Activated naive CD4-positive, alpha-beta T cell treated with anti-CD3 and anti-CD28 coated beads for 36 hours (primary cell): ENCODE measurements at regions not wholly inside any gene's neighbourhood (a gene's known extent, or its start where the extent isn't known, plus 50 kb on each side); places are given as distances from the start of the nearest gene placed in this dataset.

Experiments used
- CTCF ChIA-PET: fragments of 350-600 bp; sonication (Branson Sonifier 250); formaldehyde crosslinking; loops from one replicate; lab custom pipeline; 2021; ENCODE audit warnings: antibody characterized with exemption; lab: Charles Lee
- DNase-seq: peaks from one replicate; pipeline ENCODE4 v3.0.0-alpha.2; 2020
- H3K27ac Mint-ChIP-seq: one replicate; pipeline ENCODE4 v1.8.0; 2021; ENCODE audit warnings: mild to moderate bottlenecking, mixed read lengths
- H3K27me3 Mint-ChIP-seq: one replicate; pipeline ENCODE4 v1.8.0; 2021; ENCODE audit warnings: low read depth, mixed read lengths
- H3K36me3 Mint-ChIP-seq: one replicate; pipeline ENCODE4 v1.8.0; 2021; ENCODE audit warnings: low read depth, mixed read lengths
- H3K4me1 Mint-ChIP-seq: one replicate; pipeline ENCODE4 v1.8.0; 2021; ENCODE audit warnings: low read depth, mixed read lengths
- H3K4me3 Mint-ChIP-seq: one replicate; pipeline ENCODE4 v1.8.0; 2021; ENCODE audit warnings: mild to moderate bottlenecking, moderate library complexity, mixed read lengths
- H3K9me3 Mint-ChIP-seq: one replicate; pipeline ENCODE4 v1.8.0; 2021; ENCODE audit warnings: mixed read lengths
- intact Hi-C: fragments of 100-400 bp; cut with micrococcal nuclease; formaldehyde crosslinking; loops from one replicate; pipeline ENCODE4 v1.15.1; 2023

GRCh38 chr12:72777806-72778205 is 505.6 kb downstream of the TRHDE start:
- DNase-seq: no peak
- Mint-ChIP-seq H3K9me3 (no peaks in the 10 kb centered on the region), H3K4me3 (no peak overlapping the region), H3K27ac (no peak overlapping the region), H3K27me3 (no peaks in the 10 kb centered on the region), H3K36me3 (no peaks in the 10 kb centered on the region), H3K4me1 (no peaks in the 10 kb centered on the region)
- intact Hi-C loops: no loop called here
- CTCF ChIA-PET: no interaction called here

- H3K4me3 Mint-ChIP-seq: no peak overlapping the region
- H3K9me3 Mint-ChIP-seq: peaks cover 8% of the 10 kb centered on the region
- H3K27me3 Mint-ChIP-seq: no peaks in the 10 kb centered on the region
- H3K27ac Mint-ChIP-seq: no peak overlapping the region
- CTCF ChIA-PET: no interaction called here
- intact Hi-C loops: no loop called here
- no peaks in the 10 kb centered on the region for H3K36me3 Mint-ChIP-seq
- H3K4me1 Mint-ChIP-seq: no peaks in the 10 kb centered on the region
- no peak for DNase-seq
These were observed 518.1 kb downstream of the TRHDE start for GRCh38 chr12:72790273-72790672.

- CTCF ChIA-PET: no interaction called here
- Mint-ChIP-seq H3K27ac (no peak overlapping the region), H3K27me3 (no peaks in the 10 kb centered on the region), H3K36me3 (no peaks in the 10 kb centered on the region), H3K9me3 (peaks cover 15% of the 10 kb centered on the region), H3K4me1 (no peaks in the 10 kb centered on the region), H3K4me3 (no peak overlapping the region)
- no peak for DNase-seq
- intact Hi-C loops: no loop called here
These were observed 520.7 kb downstream of the TRHDE start for GRCh38 chr12:72792889-72793288.

- CTCF ChIA-PET: no interaction called here
- no peak for DNase-seq
- Mint-ChIP-seq H3K27ac (no peak overlapping the region), H3K9me3 (peaks cover 16% of the 10 kb centered on the region), H3K4me1 (no peaks in the 10 kb centered on the region), H3K36me3 (no peaks in the 10 kb centered on the region), H3K4me3 (no peak overlapping the region), H3K27me3 (no peaks in the 10 kb centered on the region)
- intact Hi-C loops: no loop called here
These were observed 521.6 kb downstream of the TRHDE start for GRCh38 chr12:72793796-72794195.

- Mint-ChIP-seq H3K36me3 (no peaks in the 10 kb centered on the region), H3K4me3 (no peak overlapping the region), H3K27me3 (no peaks in the 10 kb centered on the region), H3K4me1 (no peaks in the 10 kb centered on the region), H3K27ac (no peak overlapping the region), H3K9me3 (peaks cover 18% of the 10 kb centered on the region)
- DNase-seq: no peak
- intact Hi-C loops: no loop called here
- CTCF ChIA-PET: no interaction called here
These were observed 543.3 kb downstream of the TRHDE start for GRCh38 chr12:72815421-72815820.

- H3K4me3 Mint-ChIP-seq: no peak overlapping the region
- no peaks in the 10 kb centered on the region for H3K27me3 Mint-ChIP-seq
These were observed 556.6 kb downstream of the TRHDE start for GRCh38 chr12:72828662-72829324.

GRCh38 chr12:72829838-72830237 is 557.7 kb downstream of the TRHDE start:
- intact Hi-C loops: no loop called here
- H3K36me3 Mint-ChIP-seq: no peaks in the 10 kb centered on the region
- no peaks in the 10 kb centered on the region for H3K9me3 Mint-ChIP-seq
- no peaks in the 10 kb centered on the region for H3K4me1 Mint-ChIP-seq
- H3K27me3 Mint-ChIP-seq: no peaks in the 10 kb centered on the region
- CTCF ChIA-PET: no interaction called here
- no peak overlapping the region for H3K27ac Mint-ChIP-seq
- no peak overlapping the region for H3K4me3 Mint-ChIP-seq
- no peak for DNase-seq

More at GRCh38 chr12:72828662-72829324, 556.6 kb downstream of the TRHDE start:
- H3K4me1 Mint-ChIP-seq: no peaks in the 10 kb centered on the region
- H3K36me3 Mint-ChIP-seq: no peaks in the 10 kb centered on the region
- no peak overlapping the region for H3K27ac Mint-ChIP-seq
- no peak for DNase-seq
- intact Hi-C loops: no loop called here
- no peaks in the 10 kb centered on the region for H3K9me3 Mint-ChIP-seq
- CTCF ChIA-PET: interaction anchor here (0.6 kb wide), 1 partner anchor 258 kb away, joined by 7 read pairs; no protein-coding TSS in a partner anchor

- CTCF ChIA-PET: no interaction called here
- no peak for DNase-seq
- intact Hi-C loops: no loop called here
- no peak overlapping the region for H3K27ac Mint-ChIP-seq
- no peaks in the 10 kb centered on the region for H3K36me3 Mint-ChIP-seq
- no peaks in the 10 kb centered on the region for H3K27me3 Mint-ChIP-seq
- H3K9me3 Mint-ChIP-seq: peaks cover 2% of the 10 kb centered on the region
- no peaks in the 10 kb centered on the region for H3K4me1 Mint-ChIP-seq
- H3K4me3 Mint-ChIP-seq: no peak overlapping the region
These were observed 559.9 kb downstream of the TRHDE start for GRCh38 chr12:72832024-72832423.

- no peak overlapping the region for H3K27ac Mint-ChIP-seq
- no peak overlapping the region for H3K4me3 Mint-ChIP-seq
- CTCF ChIA-PET: no interaction called here
These were observed 564.0 kb downstream of the TRHDE start for GRCh38 chr12:72836194-72836593.

GRCh38 chr12:72839696-72840095 is 567.5 kb downstream of the TRHDE start:
- Mint-ChIP-seq H3K4me3 (no peak overlapping the region), H3K27ac (no peak overlapping the region), H3K36me3 (no peaks in the 10 kb centered on the region), H3K27me3 (no peaks in the 10 kb centered on the region), H3K4me1 (no peaks in the 10 kb centered on the region), H3K9me3 (peaks cover 7% of the 10 kb centered on the region)
- CTCF ChIA-PET: no interaction called here
- DNase-seq: no peak
- intact Hi-C loops: no loop called here

More at GRCh38 chr12:72836194-72836593, 564.0 kb downstream of the TRHDE start:
- no peak for DNase-seq
- H3K27me3 Mint-ChIP-seq: no peaks in the 10 kb centered on the region
- intact Hi-C loops: no loop called here
- no peaks in the 10 kb centered on the region for H3K36me3 Mint-ChIP-seq
- H3K4me1 Mint-ChIP-seq: no peaks in the 10 kb centered on the region
- peaks cover 2% of the 10 kb centered on the region for H3K9me3 Mint-ChIP-seq

- intact Hi-C loops: no loop called here
- Mint-ChIP-seq H3K36me3 (no peaks in the 10 kb centered on the region), H3K27me3 (no peaks in the 10 kb centered on the region), H3K4me3 (no peak overlapping the region), H3K9me3 (peaks cover 8% of the 10 kb centered on the region), H3K27ac (no peak overlapping the region), H3K4me1 (no peaks in the 10 kb centered on the region)
- DNase-seq: no peak
- CTCF ChIA-PET: no interaction called here
These were observed 591.5 kb downstream of the TRHDE start for GRCh38 chr12:72863671-72864070.

GRCh38 chr12:72865921-72866320 is 593.8 kb downstream of the TRHDE start:
- no peak overlapping the region for H3K4me3 Mint-ChIP-seq
- no peaks in the 10 kb centered on the region for H3K4me1 Mint-ChIP-seq
- no peak overlapping the region for H3K27ac Mint-ChIP-seq
- H3K27me3 Mint-ChIP-seq: no peaks in the 10 kb centered on the region
- H3K36me3 Mint-ChIP-seq: no peaks in the 10 kb centered on the region
- CTCF ChIA-PET: no interaction called here
- DNase-seq: no peak
- intact Hi-C loops: no loop called here
- peaks cover 8% of the 10 kb centered on the region for H3K9me3 Mint-ChIP-seq

GRCh38 chr12:72869024-72869423 is 596.9 kb downstream of the TRHDE start:
- Mint-ChIP-seq H3K4me1 (no peaks in the 10 kb centered on the region), H3K27ac (no peak overlapping the region), H3K4me3 (no peak overlapping the region), H3K27me3 (no peaks in the 10 kb centered on the region), H3K36me3 (no peaks in the 10 kb centered on the region), H3K9me3 (peaks cover 12% of the 10 kb centered on the region)
- intact Hi-C loops: no loop called here
- DNase-seq: no peak
- CTCF ChIA-PET: interaction anchor here (0.6 kb wide), 1 partner anchor 1247 kb away, joined by 3 read pairs; no protein-coding TSS in a partner anchor
